Gastrocnemius medialis (tissue), 4 donors: ENCODE measurements at regions not wholly inside any gene's neighbourhood (a gene's known extent, or its start where the extent isn't known, plus 50 kb on each side); places are given as distances from the start of the nearest gene placed in this dataset.
"Not testable (repeated sequence)": the region's sequence is repeated elsewhere in the genome, so short reads cannot be mapped to it uniquely, and the experiment has no call there.

ENCODE experiments used
- ATAC-seq, 2 donors: fragments of 150-250 bp; one replicate each; pipeline ENCODE4 v1.9.1; 2016
- DNase-seq, 2 donors: peaks; one replicate each; pipeline ENCODE4 v3.0.0-alpha.2; 2019
- H3K27ac ChIP-seq, 4 donors: fragments of 200-600 bp; sonication (generic); 1 replicate in 1 of 4; 2 replicates in 3 of 4; pipeline ENCODE4 v1.5.1; 2016 to 2018; ENCODE audit warnings: mild to moderate bottlenecking in 2 of 4, moderate library complexity in 1 of 4
- H3K27me3 ChIP-seq, 3 donors: fragments of 200-600 bp; sonication (generic) in 2 of 3; 1 replicate in 1 of 3; 2 replicates in 2 of 3; pipeline versions ENCODE4 v1.5.1 to v1.6.0; 2016 to 2019; ENCODE audit warnings: mild to moderate bottlenecking in 1 of 3, moderate library complexity in 1 of 3
- H3K36me3 ChIP-seq, 2 donors: fragments of 200-600 bp; sonication (generic) in 1 of 2; one replicate each; pipeline ENCODE4 v1.5.1; 2017 to 2018
- H3K4me1 ChIP-seq, 2 donors: fragments of 200-600 bp; sonication (generic) in 1 of 2; one replicate each; pipeline ENCODE4 v1.5.1; 2016 to 2017; ENCODE audit warnings: mild to moderate bottlenecking in 2 of 2
- H3K4me3 ChIP-seq, 4 donors: fragments of 200-600 bp; sonication (generic) in 3 of 4; 1 replicate in 1 of 4; 2 replicates in 3 of 4; pipeline ENCODE4 v1.5.1; 2016 to 2019; ENCODE audit warnings: mild to moderate bottlenecking in 2 of 4
- H3K9me3 ChIP-seq, 3 donors: fragments of 200-600 bp; sonication (generic) in 2 of 3; 1 replicate in 1 of 3; 2 replicates in 2 of 3; pipeline ENCODE4 v1.5.1; 2016 to 2019
- POLR2A ChIP-seq, 2 donors: fragments of 450-650 bp; IDR thresholded peaks; one replicate each; pipeline ENCODE4 v1.6.1; 2017; ENCODE audit warnings: antibody characterized with exemption in 2 of 2, mild to moderate bottlenecking in 2 of 2, moderate library complexity in 2 of 2
- in situ Hi-C, 4 donors: fragments of 200-750 bp; cut with MboI; loops; one replicate each; pipeline versions ENCODE4 v1.15.0 to v1.8.0; 2017; ENCODE audit warnings: low sequenced_read_pairs in 4 of 4
- intact Hi-C: fragments of 100-400 bp; cut with DNase I; formaldehyde crosslinking; loops from one replicate; pipeline ENCODE4 v1.15.1; 2023; ENCODE audit warnings: low total_unique reads
- TF ChIP-seq, protein P1 (sequence below), 5 experiments: fragments of 450-650 bp in 3 of 5; fragments of 200-600 bp in 2 of 5; sonication (generic) in 2 of 5; IDR thresholded peaks in 4 of 5; conservative IDR thresholded peaks in 1 of 5; 1 replicate in 4 of 5; 2 replicates in 1 of 5; pipeline ENCODE4 v1.5.1; 2016 to 2019; ENCODE audit warnings: antibody characterized with exemption in 5 of 5, mild to moderate bottlenecking in 3 of 5, moderate library complexity in 3 of 5

DNA sequence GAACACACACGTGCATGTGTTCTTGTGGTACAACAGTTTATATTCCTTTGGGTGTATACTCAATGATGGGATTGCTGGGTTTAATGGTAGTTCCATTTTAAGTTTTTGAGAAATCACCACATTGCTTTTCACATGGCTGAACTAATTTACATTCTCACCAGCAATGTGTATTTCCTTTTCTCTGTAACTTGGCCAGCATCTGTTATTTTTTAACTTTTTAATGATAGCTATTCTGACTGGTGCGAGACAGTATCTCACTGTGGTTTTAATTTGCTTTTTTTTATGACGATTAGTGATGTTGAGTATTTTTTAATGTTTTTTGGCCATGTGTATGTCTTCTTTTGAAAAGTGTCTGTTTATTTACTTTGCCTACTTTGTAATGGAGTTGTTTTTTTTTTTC lies 256.6 kb downstream of the ZWINT start:
- no peak for ATAC-seq
- no peak overlapping the region for H3K4me3 ChIP-seq
- no peak overlapping the region for H3K27ac ChIP-seq
- intact Hi-C loops (no loop called here), in situ Hi-C loops (no loop called here)
- H3K9me3 ChIP-seq, result no peaks in the 10 kb centered on the region
- DNase-seq, result no peak
- H3K36me3 ChIP-seq, result no peaks in the 10 kb centered on the region
- H3K27me3 ChIP-seq, result no peaks in the 10 kb centered on the region
- no peak for TF ChIP-seq POLR2A (IDR thresholded peaks at IDR 0.05)
- TF ChIP-seq, protein P1, sequence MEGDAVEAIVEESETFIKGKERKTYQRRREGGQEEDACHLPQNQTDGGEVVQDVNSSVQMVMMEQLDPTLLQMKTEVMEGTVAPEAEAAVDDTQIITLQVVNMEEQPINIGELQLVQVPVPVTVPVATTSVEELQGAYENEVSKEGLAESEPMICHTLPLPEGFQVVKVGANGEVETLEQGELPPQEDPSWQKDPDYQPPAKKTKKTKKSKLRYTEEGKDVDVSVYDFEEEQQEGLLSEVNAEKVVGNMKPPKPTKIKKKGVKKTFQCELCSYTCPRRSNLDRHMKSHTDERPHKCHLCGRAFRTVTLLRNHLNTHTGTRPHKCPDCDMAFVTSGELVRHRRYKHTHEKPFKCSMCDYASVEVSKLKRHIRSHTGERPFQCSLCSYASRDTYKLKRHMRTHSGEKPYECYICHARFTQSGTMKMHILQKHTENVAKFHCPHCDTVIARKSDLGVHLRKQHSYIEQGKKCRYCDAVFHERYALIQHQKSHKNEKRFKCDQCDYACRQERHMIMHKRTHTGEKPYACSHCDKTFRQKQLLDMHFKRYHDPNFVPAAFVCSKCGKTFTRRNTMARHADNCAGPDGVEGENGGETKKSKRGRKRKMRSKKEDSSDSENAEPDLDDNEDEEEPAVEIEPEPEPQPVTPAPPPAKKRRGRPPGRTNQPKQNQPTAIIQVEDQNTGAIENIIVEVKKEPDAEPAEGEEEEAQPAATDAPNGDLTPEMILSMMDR (IDR thresholded peaks at IDR 0.05 in 4 of 5, conservative IDR thresholded peaks at IDR 0.05 in 1 of 5), result no peak
- no peaks in the 10 kb centered on the region for H3K4me1 ChIP-seq

DNA sequence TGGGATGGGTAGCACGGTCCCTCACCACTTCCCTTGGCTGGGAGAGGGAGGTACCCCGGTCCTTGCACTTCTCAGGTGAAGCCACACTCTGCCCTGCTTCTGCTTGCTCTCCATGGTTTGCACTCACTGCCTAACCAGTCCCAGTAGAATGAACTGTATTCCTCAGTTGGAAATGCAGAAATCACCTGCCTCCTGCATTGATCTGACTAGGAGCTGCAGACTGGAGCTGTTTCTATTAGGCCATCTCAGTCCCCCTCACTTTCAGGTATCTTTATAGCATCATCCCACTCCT lies 264.9 kb downstream of the ZWINT start:
- Histone ChIP-seq H3K27me3 (no peaks in the 10 kb centered on the region), H3K4me1 (no peaks in the 10 kb centered on the region), H3K9me3 (no peaks in the 10 kb centered on the region), H3K36me3 (no peaks in the 10 kb centered on the region), H3K4me3 (no peak overlapping the region), H3K27ac (no peak overlapping the region)
- TF ChIP-seq, protein P1 (IDR thresholded peaks at IDR 0.05 in 4 of 5, conservative IDR thresholded peaks at IDR 0.05 in 1 of 5), result no peak
- no peak for TF ChIP-seq POLR2A (IDR thresholded peaks at IDR 0.05)
- in situ Hi-C loops (no loop called here), intact Hi-C loops (no loop called here)
- DNase-seq, result no peak
- no peak for ATAC-seq

- no peaks in the 10 kb centered on the region for H3K4me1 ChIP-seq
- H3K9me3 ChIP-seq, result no peaks in the 10 kb centered on the region
- DNase-seq (no peak), ATAC-seq (no peak)
- in situ Hi-C loops, result no loop called here
- H3K27ac ChIP-seq, result no peak overlapping the region
- TF ChIP-seq POLR2A (IDR thresholded peaks at IDR 0.05), result no peak
- TF ChIP-seq, protein P1 (IDR thresholded peaks at IDR 0.05 in 4 of 5, conservative IDR thresholded peaks at IDR 0.05 in 1 of 5), result no peak
- H3K27me3 ChIP-seq, result no peaks in the 10 kb centered on the region
- no peak overlapping the region for H3K4me3 ChIP-seq
- no peaks in the 10 kb centered on the region for H3K36me3 ChIP-seq
- intact Hi-C loops, result no loop called here
Observed at GRCh38 chr10:56095506-56096225, 265.4 kb downstream of the ZWINT start.

GRCh38 chr10:56093645-56094044 lies 267.4 kb downstream of the ZWINT start:
- intact Hi-C loops, H3K27me3 ChIP-seq, H3K4me1 ChIP-seq, H3K36me3 ChIP-seq, H3K4me3 ChIP-seq, DNase-seq, ATAC-seq, in situ Hi-C loops, H3K27ac ChIP-seq, H3K9me3 ChIP-seq: not testable (repeated sequence)

GRCh38 chr10:56091872-56092271 lies 269.2 kb downstream of the ZWINT start:
- Histone ChIP-seq H3K9me3 (no peaks in the 10 kb centered on the region), H3K36me3 (no peaks in the 10 kb centered on the region), H3K4me3 (no peak overlapping the region), H3K27ac (no peak overlapping the region), H3K27me3 (no peaks in the 10 kb centered on the region), H3K4me1 (no peaks in the 10 kb centered on the region)
- no peak for TF ChIP-seq POLR2A (IDR thresholded peaks at IDR 0.05)
- TF ChIP-seq, protein P1 (IDR thresholded peaks at IDR 0.05 in 4 of 5, conservative IDR thresholded peaks at IDR 0.05 in 1 of 5), result no peak
- DNase-seq (no peak), ATAC-seq (no peak)
- intact Hi-C loops (no loop called here), in situ Hi-C loops (no loop called here)
